Stimulated activated CD4-positive, alpha-beta T cell treated with anti-CD3 and anti-CD28 coated beads, Interleukin-2, amount 100 ng/mL, for 4 hours (primary cell): ENCODE measurements at regions not wholly inside any gene's neighbourhood (a gene's known extent, or its start where the extent isn't known, plus 50 kb on each side); places are given as distances from the start of the nearest gene placed in this dataset.
"Not testable (repeated sequence)": the region's sequence is repeated elsewhere in the genome, so short reads cannot be mapped to it uniquely, and the experiment has no call there.

Experiments
- DNase-seq: peaks from one replicate; pipeline ENCODE4 v3.0.0-alpha.2; 2020; ENCODE audit warnings: low read depth

GRCh38 chr9:78668148-78668832, 371.4 kb downstream of the PSAT1 start:
- no peak for DNase-seq

GRCh38 chr9:78669591-78669990, 372.7 kb downstream of the PSAT1 start:
- no peak for DNase-seq

GRCh38 chr9:78671785-78672184, 374.9 kb downstream of the PSAT1 start:
- no peak for DNase-seq

- no peak for DNase-seq
These were observed 377.9 kb downstream of the PSAT1 start for GRCh38 chr9:78674874-78675273.

GRCh38 chr9:78676009-78676408, 379.1 kb downstream of the PSAT1 start:
- DNase-seq: no peak

- no peak for DNase-seq
These were observed 379.7 kb downstream of the PSAT1 start for GRCh38 chr9:78676623-78677022.

GRCh38 chr9:78677326-78677725, 380.4 kb downstream of the PSAT1 start:
- DNase-seq: no peak

- DNase-seq: no peak
These were observed 382.0 kb downstream of the PSAT1 start for GRCh38 chr9:78678877-78679276.

- DNase-seq: no peak
These were observed 383.3 kb downstream of the PSAT1 start for GRCh38 chr9:78680196-78680595.

- no peak for DNase-seq
These were observed 385.3 kb downstream of the PSAT1 start for GRCh38 chr9:78682216-78682615.

GRCh38 chr9:78685471-78685870, 388.5 kb downstream of the PSAT1 start:
- no peak for DNase-seq

GRCh38 chr9:78688796-78689195, 391.9 kb downstream of the PSAT1 start:
- no peak for DNase-seq

GRCh38 chr9:78691542-78691941, 394.6 kb downstream of the PSAT1 start:
- no peak for DNase-seq

- no peak for DNase-seq
These were observed 395.9 kb downstream of the PSAT1 start for GRCh38 chr9:78692871-78693270.

GRCh38 chr9:78694974-78695373, 398.0 kb downstream of the PSAT1 start:
- DNase-seq: no peak

GRCh38 chr9:78695519-78695918, 398.6 kb downstream of the PSAT1 start:
- no peak for DNase-seq

GRCh38 chr9:78697618-78698017, 400.7 kb downstream of the PSAT1 start:
- DNase-seq: no peak

GRCh38 chr9:78698371-78698770, 401.4 kb downstream of the PSAT1 start:
- DNase-seq: no peak

- DNase-seq: not testable (repeated sequence)
These were observed 402.3 kb downstream of the PSAT1 start for GRCh38 chr9:78699217-78699616.

- not testable (repeated sequence) for DNase-seq
These were observed 407.2 kb downstream of the PSAT1 start for GRCh38 chr9:78704153-78704552.

GRCh38 chr9:78707080-78707479, 410.2 kb downstream of the PSAT1 start:
- no peak for DNase-seq

GRCh38 chr9:78707481-78707991, 410.6 kb downstream of the PSAT1 start:
- no peak for DNase-seq

GRCh38 chr9:78712903-78713613, 416.1 kb downstream of the PSAT1 start:
- DNase-seq: no peak
